Stimulated activated CD4-positive, alpha-beta T cell treated with anti-CD3 and anti-CD28 coated beads, Interleukin-4, amount 100 ng/mL, for 48 hours (primary cell): ENCODE measurements at regions not wholly inside any gene's neighbourhood (a gene's known extent, or its start where the extent isn't known, plus 50 kb on each side); places are given as distances from the start of the nearest gene placed in this dataset.
"Not testable (repeated sequence)": the region's sequence is repeated elsewhere in the genome, so short reads cannot be mapped to it uniquely, and the experiment has no call there.

Source experiments
- DNase-seq, 2 donors: peaks; one replicate each; pipeline ENCODE4 v3.0.0-alpha.2; 2020; ENCODE audit warnings: low read depth in 2 of 2

GRCh38 chr21:17679002-17679600 is 66.4 kb upstream of the BTG3 start:
- DNase-seq = no peak

GRCh38 chr21:17676930-17677329 is 64.2 kb upstream of the BTG3 start:
- not testable (repeated sequence) for DNase-seq

GRCh38 chr21:17674106-17674505 is 61.4 kb upstream of the BTG3 start:
- no peak for DNase-seq

- no peak for DNase-seq
Observed at GRCh38 chr21:17673261-17674020, 60.7 kb upstream of the BTG3 start.

- DNase-seq = no peak
Observed at GRCh38 chr21:17671733-17672132, 59.0 kb upstream of the BTG3 start.

- DNase-seq = no peak
Observed at GRCh38 chr21:17668479-17669140, 55.9 kb upstream of the BTG3 start.

- no peak for DNase-seq
Observed at GRCh38 chr21:17667256-17667655, 54.6 kb upstream of the BTG3 start.
